Left lung (tissue), 4 donors: ENCODE measurements at regions not wholly inside any gene's neighbourhood (a gene's known extent, or its start where the extent isn't known, plus 50 kb on each side); places are given as distances from the start of the nearest gene placed in this dataset.

ENCODE experiments used
- ATAC-seq: fragments of 200-7000 bp; cut with Tn5 transposase; one replicate; pipeline ENCODE4 v1.9.1; 2020; ENCODE audit warnings: moderate library complexity
- DNase-seq, 4 donors: peaks; one replicate each; pipeline ENCODE4 v3.0.0-alpha.2; 2013 to 2020
- H3K27ac ChIP-seq, 2 donors: fragments of 200-600 bp; sonication (generic) in 1 of 2; one replicate each; pipeline versions ENCODE4 v1.5.0 to v1.8.0; 2020 to 2021
- H3K27me3 ChIP-seq, 2 donors: fragments of 200-600 bp; sonication (generic) in 1 of 2; one replicate each; pipeline versions ENCODE4 v1.5.0 to v1.8.0; 2020 to 2021
- H3K36me3 ChIP-seq, 2 donors: fragments of 200-600 bp; sonication (generic) in 1 of 2; one replicate each; pipeline versions ENCODE4 v1.5.0 to v1.8.0; 2020 to 2021
- H3K4me1 ChIP-seq, 2 donors: fragments of 200-600 bp; one replicate each; pipeline ENCODE4 v1.8.0; 2021
- H3K4me3 ChIP-seq, 2 donors: fragments of 200-600 bp; sonication (generic) in 1 of 2; one replicate each; pipeline versions ENCODE4 v1.5.0 to v1.8.0; 2020 to 2021; ENCODE audit warnings: mild to moderate bottlenecking in 1 of 2
- H3K9me3 ChIP-seq, 2 donors: fragments of 200-600 bp; sonication (generic) in 1 of 2; one replicate each; pipeline versions ENCODE4 v1.5.0 to v1.8.0; 2020 to 2021
- intact Hi-C, 2 donors: fragments of 100-400 bp; cut with DNase I; formaldehyde crosslinking; loops; one replicate each; pipeline versions ENCODE4 v1.11.2 to v1.14.2; 2022
- TF ChIP-seq, protein P1 (sequence below), 2 donors: fragments of 200-600 bp; sonication (generic) in 1 of 2; IDR thresholded peaks; one replicate each; pipeline versions ENCODE4 v1.5.0 to v1.8.0; 2021; ENCODE audit warnings: antibody characterized with exemption in 2 of 2
- donor health status: DM: no; HTN: yes; CAD: no.
- donor health status: DM: no; HTN: no; CAD: no.

- DNase-seq, result peak in 2 of 4 donors; percentile 10 to 39
- H3K27ac ChIP-seq, result no peak overlapping the region
- no peaks in the 10 kb centered on the region for H3K27me3 ChIP-seq
- ATAC-seq, result peak; percentile 12
- H3K9me3 ChIP-seq, result no peaks in the 10 kb centered on the region
- H3K36me3 ChIP-seq, result no peaks in the 10 kb centered on the region
- peaks cover 0 to 3% of the 10 kb centered on the region in 2 donors for H3K4me1 ChIP-seq
- intact Hi-C loops, result no loop called here
- no peak overlapping the region for H3K4me3 ChIP-seq
- TF ChIP-seq, protein P1, sequence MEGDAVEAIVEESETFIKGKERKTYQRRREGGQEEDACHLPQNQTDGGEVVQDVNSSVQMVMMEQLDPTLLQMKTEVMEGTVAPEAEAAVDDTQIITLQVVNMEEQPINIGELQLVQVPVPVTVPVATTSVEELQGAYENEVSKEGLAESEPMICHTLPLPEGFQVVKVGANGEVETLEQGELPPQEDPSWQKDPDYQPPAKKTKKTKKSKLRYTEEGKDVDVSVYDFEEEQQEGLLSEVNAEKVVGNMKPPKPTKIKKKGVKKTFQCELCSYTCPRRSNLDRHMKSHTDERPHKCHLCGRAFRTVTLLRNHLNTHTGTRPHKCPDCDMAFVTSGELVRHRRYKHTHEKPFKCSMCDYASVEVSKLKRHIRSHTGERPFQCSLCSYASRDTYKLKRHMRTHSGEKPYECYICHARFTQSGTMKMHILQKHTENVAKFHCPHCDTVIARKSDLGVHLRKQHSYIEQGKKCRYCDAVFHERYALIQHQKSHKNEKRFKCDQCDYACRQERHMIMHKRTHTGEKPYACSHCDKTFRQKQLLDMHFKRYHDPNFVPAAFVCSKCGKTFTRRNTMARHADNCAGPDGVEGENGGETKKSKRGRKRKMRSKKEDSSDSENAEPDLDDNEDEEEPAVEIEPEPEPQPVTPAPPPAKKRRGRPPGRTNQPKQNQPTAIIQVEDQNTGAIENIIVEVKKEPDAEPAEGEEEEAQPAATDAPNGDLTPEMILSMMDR (IDR thresholded peaks at IDR 0.05), result no peak
Measured at GRCh38 chr2:47653902-47654789, 83.4 kb upstream of the KCNK12 start.

DNA sequence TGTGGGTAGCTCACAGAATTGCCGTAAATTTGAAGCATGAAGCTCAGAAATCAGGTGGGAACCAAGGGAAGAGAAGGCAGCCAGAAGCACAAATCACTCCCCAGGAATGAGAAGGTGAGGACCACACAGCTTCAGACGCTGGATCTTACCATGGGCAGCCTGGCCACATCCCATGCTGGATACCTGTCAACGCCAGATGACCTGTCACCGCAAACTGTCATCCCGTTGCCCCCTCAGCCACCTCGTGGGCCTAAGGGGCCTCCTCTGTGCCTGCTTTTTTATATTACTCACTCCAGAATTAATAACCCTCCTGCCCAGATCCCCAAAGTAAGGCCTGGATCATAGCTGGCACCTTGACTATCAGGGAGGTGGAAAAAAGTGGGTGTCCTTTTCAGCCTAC, 82.3 kb upstream of the KCNK12 start:
- Histone ChIP-seq H3K4me3 (no peak overlapping the region), H3K9me3 (no peaks in the 10 kb centered on the region), H3K27me3 (no peaks in the 10 kb centered on the region), H3K27ac (no peak overlapping the region), H3K36me3 (no peaks in the 10 kb centered on the region), H3K4me1 (peaks cover 0 to 3% of the 10 kb centered on the region in 2 donors)
- ATAC-seq (no peak), DNase-seq (no peak)
- intact Hi-C loops, result no loop called here
- TF ChIP-seq, protein P1 (IDR thresholded peaks at IDR 0.05), result no peak

GRCh38 chr2:47652061-47652690, 81.4 kb upstream of the KCNK12 start:
- TF ChIP-seq, protein P1 (IDR thresholded peaks at IDR 0.05), result no peak
- intact Hi-C loops, result no loop called here
- Histone ChIP-seq H3K36me3 (no peaks in the 10 kb centered on the region), H3K4me3 (no peak overlapping the region), H3K4me1 (peaks cover 0 to 3% of the 10 kb centered on the region in 2 donors), H3K27me3 (no peaks in the 10 kb centered on the region), H3K9me3 (no peaks in the 10 kb centered on the region), H3K27ac (no peak overlapping the region)
- ATAC-seq, result no peak
- no peak for DNase-seq

- DNase-seq (no peak), ATAC-seq (no peak)
- H3K27me3 ChIP-seq, result no peaks in the 10 kb centered on the region
- no peak overlapping the region for H3K4me3 ChIP-seq
- H3K27ac ChIP-seq, result no peak overlapping the region
- peaks cover 0 to 3% of the 10 kb centered on the region in 2 donors for H3K4me1 ChIP-seq
- no peaks in the 10 kb centered on the region for H3K9me3 ChIP-seq
- intact Hi-C loops, result no loop called here
- TF ChIP-seq, protein P1 (IDR thresholded peaks at IDR 0.05), result no peak
- no peaks in the 10 kb centered on the region for H3K36me3 ChIP-seq
Measured at GRCh38 chr2:47651296-47651695, 80.5 kb upstream of the KCNK12 start.

DNA sequence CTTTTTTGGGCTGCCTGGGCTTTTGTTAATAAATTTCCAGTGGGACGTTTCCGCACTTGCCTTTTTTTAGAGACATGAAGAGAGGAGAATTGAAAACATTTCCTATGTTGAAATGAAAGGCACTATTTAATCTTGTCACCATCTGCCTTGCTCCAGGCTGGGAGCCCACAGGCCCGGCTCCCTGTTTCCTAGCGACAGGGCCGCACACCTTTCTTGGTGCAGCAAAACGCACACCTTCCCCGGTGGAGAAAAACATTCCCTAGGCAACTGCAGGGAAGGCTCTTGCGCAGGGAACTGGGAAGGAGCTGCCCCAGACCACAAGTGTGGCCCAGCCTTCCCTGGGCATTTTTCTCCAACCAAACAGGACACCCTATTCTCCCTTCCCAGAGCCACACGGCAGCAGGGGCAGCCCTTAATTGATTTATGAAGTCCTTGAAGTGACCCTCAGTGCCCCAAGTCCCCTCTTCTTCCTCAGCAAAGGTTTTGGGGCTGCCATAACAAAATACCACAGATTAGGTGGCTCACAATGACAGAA, 79.3 kb upstream of the KCNK12 start:
- no peak for DNase-seq
- Histone ChIP-seq H3K27ac (no peak overlapping the region), H3K9me3 (no peaks in the 10 kb centered on the region), H3K27me3 (no peaks in the 10 kb centered on the region), H3K36me3 (no peaks in the 10 kb centered on the region), H3K4me3 (no peak overlapping the region), H3K4me1 (peaks cover 0 to 3% of the 10 kb centered on the region in 2 donors)
- intact Hi-C loops, result no loop called here
- ATAC-seq, result no peak
- TF ChIP-seq, protein P1 (IDR thresholded peaks at IDR 0.05), result no peak
